PC-9 (cell line): ENCODE measurements at regions not wholly inside any gene's neighbourhood (a gene's known extent, or its start where the extent isn't known, plus 50 kb on each side); places are given as distances from the start of the nearest gene placed in this dataset.

Experiments used
- CTCF ChIP-seq: fragments of 200-600 bp; sonication (generic); conservative IDR thresholded peaks from 2 replicates; pipeline ENCODE4 v1.6.1; 2017; ENCODE audit warnings: mixed run types, antibody characterized with exemption, mild to moderate bottlenecking, moderate library complexity
- EZH2 ChIP-seq: fragments of 200-600 bp; sonication (generic); IDR thresholded peaks from 2 replicates; pipeline ENCODE4 v1.8.0; 2017; ENCODE audit warnings: antibody characterized with exemption, low read depth

GRCh38 chr7:145378197-145378596 lies 542.3 kb upstream of the TPK1 start:
- no peak for TF ChIP-seq CTCF
- TF ChIP-seq EZH2: no peak
